ENCODE measurements at regions not wholly inside any gene's neighbourhood (a gene's known extent, or its start where the extent isn't known, plus 50 kb on each side); places are given as distances from the start of the nearest gene placed in this dataset.

DNA sequence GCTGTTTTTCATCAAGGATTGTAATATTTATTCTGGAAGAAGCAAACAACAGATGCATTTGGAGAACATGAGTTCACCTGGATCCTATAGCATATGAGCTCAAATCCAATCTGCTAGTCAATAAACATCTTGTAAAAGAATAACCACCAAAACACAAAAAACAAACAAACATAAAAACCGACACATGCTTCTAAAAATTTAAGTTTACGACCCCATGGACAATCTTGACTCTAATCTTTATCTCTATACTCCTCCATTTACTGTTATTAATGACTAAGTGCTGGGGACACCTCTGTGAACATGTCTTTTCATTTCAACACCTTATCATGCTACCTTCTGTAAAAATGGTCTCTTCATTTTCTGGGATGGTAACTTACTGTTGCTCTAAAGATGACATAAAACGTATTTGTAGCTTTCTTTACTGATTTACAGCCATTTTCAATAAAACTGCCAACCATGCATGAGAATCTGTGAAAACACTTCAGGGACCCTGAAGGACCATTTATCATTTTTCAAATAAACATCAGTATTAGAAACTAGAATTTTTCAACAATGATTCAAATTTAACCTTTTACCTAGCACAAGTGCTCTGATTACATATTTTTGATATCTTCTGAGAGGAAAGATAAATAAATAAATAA is 123.8 kb upstream of the SOX5 start:
- TF ChIP-seq EZH2phosphoT487 (IDR thresholded peaks at IDR 0.05; ENCODE audit: borderline replicate concordance, low read length): no peak
- TF ChIP-seq, protein P1, sequence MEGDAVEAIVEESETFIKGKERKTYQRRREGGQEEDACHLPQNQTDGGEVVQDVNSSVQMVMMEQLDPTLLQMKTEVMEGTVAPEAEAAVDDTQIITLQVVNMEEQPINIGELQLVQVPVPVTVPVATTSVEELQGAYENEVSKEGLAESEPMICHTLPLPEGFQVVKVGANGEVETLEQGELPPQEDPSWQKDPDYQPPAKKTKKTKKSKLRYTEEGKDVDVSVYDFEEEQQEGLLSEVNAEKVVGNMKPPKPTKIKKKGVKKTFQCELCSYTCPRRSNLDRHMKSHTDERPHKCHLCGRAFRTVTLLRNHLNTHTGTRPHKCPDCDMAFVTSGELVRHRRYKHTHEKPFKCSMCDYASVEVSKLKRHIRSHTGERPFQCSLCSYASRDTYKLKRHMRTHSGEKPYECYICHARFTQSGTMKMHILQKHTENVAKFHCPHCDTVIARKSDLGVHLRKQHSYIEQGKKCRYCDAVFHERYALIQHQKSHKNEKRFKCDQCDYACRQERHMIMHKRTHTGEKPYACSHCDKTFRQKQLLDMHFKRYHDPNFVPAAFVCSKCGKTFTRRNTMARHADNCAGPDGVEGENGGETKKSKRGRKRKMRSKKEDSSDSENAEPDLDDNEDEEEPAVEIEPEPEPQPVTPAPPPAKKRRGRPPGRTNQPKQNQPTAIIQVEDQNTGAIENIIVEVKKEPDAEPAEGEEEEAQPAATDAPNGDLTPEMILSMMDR (conservative IDR thresholded peaks at IDR 0.05; ENCODE audit: low read depth, low read length): no peak
- TF ChIP-seq EZH2 (IDR thresholded peaks at IDR 0.05; ENCODE audit: low read length, unreplicated experiment): no peak

All from PC-3 (cell line).